Progenitor cell of endocrine pancreas (in vitro differentiated cells): ENCODE measurements at regions not wholly inside any gene's neighbourhood (a gene's known extent, or its start where the extent isn't known, plus 50 kb on each side); places are given as distances from the start of the nearest gene placed in this dataset.

Experiments
- DNase-seq: peaks from one replicate; pipeline ENCODE4 v3.0.0; 2021; ENCODE audit warnings: low spot score; ENCODE audit not compliant: unreplicated experiment
- H3K27ac Mint-ChIP-seq: 2 replicates; pipeline ENCODE4 v1.8.0; 2021; ENCODE audit warnings: mild to moderate bottlenecking, moderate library complexity, mixed read lengths
- H3K27me3 Mint-ChIP-seq: 2 replicates; pipeline ENCODE4 v1.8.0; 2021; ENCODE audit warnings: mixed read lengths
- H3K36me3 Mint-ChIP-seq: 2 replicates; pipeline ENCODE4 v1.8.0; 2022; ENCODE audit warnings: mixed read lengths; ENCODE audit not compliant: insufficient read depth
- H3K4me1 Mint-ChIP-seq: 2 replicates; pipeline ENCODE4 v1.8.0; 2021; ENCODE audit warnings: low read depth, mixed read lengths
- H3K4me3 Mint-ChIP-seq: 2 replicates; pipeline ENCODE4 v1.8.0; 2021; ENCODE audit warnings: low read depth, mild to moderate bottlenecking, moderate library complexity, mixed read lengths
- H3K9me3 Mint-ChIP-seq: 2 replicates; pipeline ENCODE4 v1.8.0; 2021; ENCODE audit warnings: low read depth, mixed read lengths
- TF ChIP-seq, protein P1 (sequence below): fragments of 200-600 bp; sonication (generic); IDR thresholded peaks from one replicate; pipeline ENCODE4 v1.5.0; 2021; ENCODE audit warnings: antibody characterized with exemption, mild to moderate bottlenecking; ENCODE audit not compliant: unreplicated experiment

DNA sequence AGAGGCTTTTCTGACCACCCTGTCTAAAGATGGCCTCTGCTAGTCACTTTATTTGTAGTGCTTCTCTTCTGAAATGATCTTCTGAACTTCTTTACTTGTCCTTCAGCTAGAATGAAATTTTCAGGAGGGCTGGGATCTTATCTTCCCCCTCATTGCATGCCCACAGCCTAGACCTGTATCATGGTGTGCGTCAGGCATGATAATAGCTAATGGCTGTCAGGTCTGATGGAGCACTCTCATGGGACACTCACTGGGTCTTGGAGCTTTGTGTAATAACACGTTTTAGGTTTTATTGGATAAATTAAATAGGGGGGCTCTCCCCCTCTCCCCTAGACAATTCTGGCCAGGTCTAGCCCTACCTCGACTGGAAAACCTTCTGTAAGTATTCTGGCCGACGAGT, 97.1 kb upstream of the NRXN3 start:
- Mint-ChIP-seq H3K4me1 (peaks cover 29% of the 10 kb centered on the region), H3K9me3 (no peaks in the 10 kb centered on the region), H3K27ac (no peak overlapping the region), H3K27me3 (peaks cover 60% of the 10 kb centered on the region), H3K36me3 (no peaks in the 10 kb centered on the region), H3K4me3 (no peak overlapping the region)
- TF ChIP-seq, protein P1, sequence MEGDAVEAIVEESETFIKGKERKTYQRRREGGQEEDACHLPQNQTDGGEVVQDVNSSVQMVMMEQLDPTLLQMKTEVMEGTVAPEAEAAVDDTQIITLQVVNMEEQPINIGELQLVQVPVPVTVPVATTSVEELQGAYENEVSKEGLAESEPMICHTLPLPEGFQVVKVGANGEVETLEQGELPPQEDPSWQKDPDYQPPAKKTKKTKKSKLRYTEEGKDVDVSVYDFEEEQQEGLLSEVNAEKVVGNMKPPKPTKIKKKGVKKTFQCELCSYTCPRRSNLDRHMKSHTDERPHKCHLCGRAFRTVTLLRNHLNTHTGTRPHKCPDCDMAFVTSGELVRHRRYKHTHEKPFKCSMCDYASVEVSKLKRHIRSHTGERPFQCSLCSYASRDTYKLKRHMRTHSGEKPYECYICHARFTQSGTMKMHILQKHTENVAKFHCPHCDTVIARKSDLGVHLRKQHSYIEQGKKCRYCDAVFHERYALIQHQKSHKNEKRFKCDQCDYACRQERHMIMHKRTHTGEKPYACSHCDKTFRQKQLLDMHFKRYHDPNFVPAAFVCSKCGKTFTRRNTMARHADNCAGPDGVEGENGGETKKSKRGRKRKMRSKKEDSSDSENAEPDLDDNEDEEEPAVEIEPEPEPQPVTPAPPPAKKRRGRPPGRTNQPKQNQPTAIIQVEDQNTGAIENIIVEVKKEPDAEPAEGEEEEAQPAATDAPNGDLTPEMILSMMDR: no peak
- no peak for DNase-seq

DNA sequence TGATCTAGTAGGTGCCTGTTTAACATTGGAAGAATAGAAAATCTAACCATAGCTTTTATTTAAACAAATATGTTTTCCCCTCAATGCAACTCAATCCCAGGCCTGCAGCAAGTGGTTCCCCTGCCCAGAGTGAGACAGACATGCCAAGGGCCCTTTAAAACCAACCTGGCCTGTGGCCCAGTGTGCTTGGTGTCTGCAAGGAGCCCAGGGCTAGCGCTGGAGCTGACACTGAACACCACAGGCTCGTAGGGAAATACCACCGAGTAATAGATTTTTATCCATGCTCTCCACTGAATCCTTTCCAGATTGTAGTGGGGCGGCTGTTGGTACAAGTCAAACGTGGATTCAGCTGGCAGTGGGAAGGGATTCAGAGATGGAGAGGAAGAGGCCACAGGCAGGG, 95.6 kb upstream of the NRXN3 start:
- no peaks in the 10 kb centered on the region for H3K9me3 Mint-ChIP-seq
- no peak overlapping the region for H3K4me3 Mint-ChIP-seq
- no peak overlapping the region for H3K27ac Mint-ChIP-seq
- TF ChIP-seq, protein P1: no peak
- H3K27me3 Mint-ChIP-seq: peaks cover 65% of the 10 kb centered on the region
- DNase-seq: no peak
- H3K4me1 Mint-ChIP-seq: peaks cover 29% of the 10 kb centered on the region
- H3K36me3 Mint-ChIP-seq: no peaks in the 10 kb centered on the region

DNA sequence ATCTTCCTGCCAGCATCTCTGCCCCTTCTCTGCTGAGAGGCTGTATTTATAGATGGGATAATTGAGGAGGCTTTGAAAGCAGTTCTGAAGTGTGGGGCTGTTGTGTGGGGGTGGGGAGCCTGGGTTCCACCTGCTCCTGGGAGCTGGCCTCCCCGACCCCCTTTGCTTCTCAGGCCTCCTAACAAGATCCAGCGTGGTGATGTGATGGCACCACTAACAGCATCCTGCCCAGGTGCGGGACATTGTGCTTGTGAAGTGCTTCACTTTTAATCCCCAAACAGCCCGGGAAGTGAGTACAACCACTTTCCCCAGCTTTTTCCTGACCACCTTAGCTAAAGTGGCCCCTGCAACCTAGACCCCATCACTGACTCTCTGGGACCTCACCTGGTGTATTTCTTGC, 95.1 kb upstream of the NRXN3 start:
- DNase-seq: no peak
- Mint-ChIP-seq H3K27me3 (peaks cover 60% of the 10 kb centered on the region), H3K4me1 (peaks cover 29% of the 10 kb centered on the region), H3K9me3 (no peaks in the 10 kb centered on the region), H3K36me3 (no peaks in the 10 kb centered on the region), H3K27ac (no peak overlapping the region), H3K4me3 (no peak overlapping the region)
- TF ChIP-seq, protein P1: no peak

DNA sequence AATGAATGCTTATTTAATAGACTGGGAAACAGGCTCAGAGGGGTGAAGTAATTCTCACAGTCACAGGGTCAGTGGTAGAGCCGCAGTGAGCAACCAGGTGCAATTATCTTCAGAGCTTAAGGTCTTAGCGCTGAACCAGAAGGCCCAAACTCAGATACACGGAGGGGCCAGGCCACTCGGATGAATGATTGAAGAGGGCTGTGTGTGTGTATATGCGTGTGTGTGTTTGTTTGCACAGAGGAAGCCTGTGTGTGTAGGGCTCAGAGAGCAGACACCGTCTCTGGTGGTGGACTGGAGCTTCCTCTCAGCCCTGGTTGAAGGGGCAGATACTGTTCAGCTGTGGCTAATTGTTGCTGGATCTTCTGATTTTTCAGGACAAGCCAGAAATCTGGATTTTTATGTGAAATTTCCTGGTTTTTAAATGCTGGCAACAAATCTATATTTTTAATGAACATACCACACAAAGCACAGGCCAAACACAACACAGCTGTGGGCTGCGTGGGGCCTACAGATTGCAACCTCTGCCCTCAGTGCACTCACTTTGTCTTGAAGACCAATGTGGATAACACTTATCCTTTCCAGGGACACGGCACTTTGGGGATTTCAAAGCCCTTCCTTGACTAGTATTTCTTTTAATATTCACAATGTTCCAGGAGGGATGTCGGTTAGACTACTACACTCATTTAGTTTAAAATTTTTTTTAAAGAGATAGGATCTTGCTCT, 94.5 kb upstream of the NRXN3 start:
- Mint-ChIP-seq H3K4me1 (peaks cover 29% of the 10 kb centered on the region), H3K4me3 (no peak overlapping the region), H3K9me3 (no peaks in the 10 kb centered on the region), H3K36me3 (no peaks in the 10 kb centered on the region), H3K27me3 (peaks cover 54% of the 10 kb centered on the region), H3K27ac (peak overlapping the region; percentile 64)
- TF ChIP-seq, protein P1: no peak
- no peak for DNase-seq

DNA sequence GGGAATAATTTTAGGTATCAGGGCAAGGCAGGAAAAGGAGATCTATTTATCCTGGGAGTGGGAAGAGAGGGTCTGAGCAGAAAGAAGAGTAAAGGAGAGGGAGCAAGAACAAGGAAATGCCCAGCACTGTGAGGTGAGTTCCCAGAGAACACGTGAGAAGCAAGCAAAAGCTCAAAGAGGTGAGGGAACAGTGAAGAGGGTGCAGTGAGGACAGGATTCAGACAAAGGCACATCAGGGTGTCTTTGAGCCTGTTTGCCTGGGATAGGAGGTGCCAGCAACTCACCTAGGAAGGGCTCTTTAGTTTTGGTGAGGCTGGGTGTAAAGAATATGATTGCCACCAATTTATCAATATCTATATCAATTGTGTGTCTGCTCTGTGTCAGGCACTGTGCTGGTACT, 88.9 kb upstream of the NRXN3 start:
- no peaks in the 10 kb centered on the region for H3K4me1 Mint-ChIP-seq
- no peak overlapping the region for H3K27ac Mint-ChIP-seq
- no peaks in the 10 kb centered on the region for H3K9me3 Mint-ChIP-seq
- peaks cover 61% of the 10 kb centered on the region for H3K27me3 Mint-ChIP-seq
- DNase-seq: no peak
- TF ChIP-seq, protein P1: no peak
- no peak overlapping the region for H3K4me3 Mint-ChIP-seq
- no peaks in the 10 kb centered on the region for H3K36me3 Mint-ChIP-seq
